CD8-positive, alpha-beta memory T cell (primary cell): ENCODE measurements at regions not wholly inside any gene's neighbourhood (a gene's known extent, or its start where the extent isn't known, plus 50 kb on each side); places are given as distances from the start of the nearest gene placed in this dataset.
"Not testable (repeated sequence)": the region's sequence is repeated elsewhere in the genome, so short reads cannot be mapped to it uniquely, and the experiment has no call there.

Source experiments
- CTCF ChIA-PET: fragments of 350-600 bp; sonication (Branson Sonifier 250); formaldehyde crosslinking; loops from one replicate; lab custom pipeline; 2021; ENCODE audit warnings: antibody characterized with exemption; lab: Charles Lee
- POLR2A ChIA-PET: fragments of 350-600 bp; sonication (Branson Sonifier 250); formaldehyde crosslinking; loops from one replicate; lab custom pipeline; 2021; ENCODE audit warnings: antibody characterized with exemption; lab: Charles Lee
- DNase-seq, 5 donors: peaks; one replicate each; pipeline versions ENCODE4 v3.0.0 to v3.0.0-alpha.2; 2020 to 2022; ENCODE audit warnings: mixed read lengths in 1 of 5
- H3K27ac ChIP-seq: one replicate; pipeline ENCODE4 v1.7.0; 2013; ENCODE audit warnings: low read depth, mild to moderate bottlenecking, low read length, moderate library complexity
- H3K27me3 ChIP-seq: 2 replicates; pipeline ENCODE4 v1.7.0; 2013; ENCODE audit warnings: low read length, mild to moderate bottlenecking; ENCODE audit not compliant: insufficient read depth, poor library complexity, severe bottlenecking
- H3K36me3 ChIP-seq: 2 replicates; pipeline ENCODE4 v1.7.0; 2013; ENCODE audit warnings: mild to moderate bottlenecking, low read length, moderate library complexity; ENCODE audit not compliant: insufficient read depth
- H3K4me1 ChIP-seq: 2 replicates; pipeline ENCODE4 v1.7.0; 2013; ENCODE audit warnings: mild to moderate bottlenecking, low read length, moderate library complexity; ENCODE audit not compliant: insufficient read depth
- H3K4me3 ChIP-seq: 2 replicates; pipeline ENCODE4 v1.7.0; 2013; ENCODE audit warnings: mild to moderate bottlenecking, low read length
- H3K9me3 ChIP-seq: 2 replicates; pipeline ENCODE4 v1.7.0; 2013; ENCODE audit warnings: mild to moderate bottlenecking, low read length
- H3K27ac Mint-ChIP-seq, 8 donors: one replicate each; pipeline ENCODE4 v1.8.0; 2020 to 2021; ENCODE audit warnings: mixed read lengths in 8 of 8, mild to moderate bottlenecking in 6 of 8, inconsistent platforms in 3 of 8, moderate library complexity in 3 of 8
- H3K27me3 Mint-ChIP-seq, 2 donors: one replicate each; pipeline ENCODE4 v1.8.0; 2020 to 2021; ENCODE audit warnings: mixed read lengths in 2 of 2, mild to moderate bottlenecking in 1 of 2, moderate library complexity in 1 of 2
- H3K36me3 Mint-ChIP-seq, 3 donors: one replicate each; pipeline ENCODE4 v1.8.0; 2020 to 2021; ENCODE audit warnings: mixed read lengths in 3 of 3, inconsistent platforms in 1 of 3, mild to moderate bottlenecking in 1 of 3
- H3K4me1 Mint-ChIP-seq, 3 donors: one replicate each; pipeline ENCODE4 v1.8.0; 2020 to 2021; ENCODE audit warnings: mixed read lengths in 3 of 3, inconsistent platforms in 1 of 3, mild to moderate bottlenecking in 1 of 3
- H3K4me3 Mint-ChIP-seq, 7 donors: one replicate each; pipeline ENCODE4 v1.8.0; 2020 to 2021; ENCODE audit warnings: mixed read lengths in 7 of 7, mild to moderate bottlenecking in 6 of 7, moderate library complexity in 4 of 7, inconsistent platforms in 2 of 7
- H3K9me3 Mint-ChIP-seq, 5 donors: one replicate each; pipeline ENCODE4 v1.8.0; 2020 to 2022; ENCODE audit warnings: mixed read lengths in 5 of 5, mild to moderate bottlenecking in 3 of 5, moderate library complexity in 2 of 5, inconsistent platforms in 1 of 5

DNA sequence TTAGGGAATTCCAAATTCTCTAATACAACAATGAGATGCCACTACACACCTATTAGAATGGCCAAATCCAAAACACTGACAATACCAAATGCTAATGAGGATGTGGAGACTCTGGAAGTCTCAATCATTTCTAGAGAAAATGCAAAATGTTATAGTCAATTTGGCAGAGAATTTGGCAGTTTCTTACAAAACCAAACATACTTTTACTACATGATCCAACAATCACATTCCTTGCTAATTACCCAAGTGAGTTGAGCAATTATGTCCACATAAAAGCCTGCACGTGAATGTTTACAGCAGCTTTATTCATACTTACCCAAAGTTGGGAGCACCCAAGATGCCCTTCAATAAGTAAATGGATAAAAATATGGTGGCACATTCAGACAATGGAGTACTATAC is 278.4 kb upstream of the TGFBR2 start:
- H3K4me1 ChIP-seq: peaks cover 16% of the 10 kb centered on the region
- H3K9me3 Mint-ChIP-seq, POLR2A ChIA-PET, H3K9me3 ChIP-seq, H3K4me3 Mint-ChIP-seq, H3K36me3 ChIP-seq, H3K27ac Mint-ChIP-seq, H3K4me3 ChIP-seq, H3K27me3 Mint-ChIP-seq, DNase-seq, CTCF ChIA-PET, H3K27ac ChIP-seq, H3K36me3 Mint-ChIP-seq, H3K27me3 ChIP-seq, H3K4me1 Mint-ChIP-seq: not testable (repeated sequence)

DNA sequence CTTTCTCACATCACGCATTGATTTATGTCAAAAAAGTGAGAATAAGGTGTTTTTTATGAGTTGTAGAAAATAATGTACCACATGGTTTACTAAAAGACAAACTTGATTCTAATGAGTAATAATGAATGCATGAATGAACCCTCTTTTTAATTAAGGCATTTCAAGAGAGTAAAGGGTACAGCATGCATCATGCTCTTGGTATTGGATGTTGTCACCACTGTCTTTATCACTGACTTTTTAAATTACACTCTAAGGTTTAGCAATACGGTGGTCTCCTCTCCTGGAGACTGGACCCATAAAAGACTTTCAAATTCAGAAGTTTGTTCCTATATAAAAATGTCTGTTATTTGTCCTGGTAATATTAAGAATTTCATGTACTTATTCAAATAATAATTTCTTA is 277.5 kb upstream of the TGFBR2 start:
- CTCF ChIA-PET, H3K4me3 Mint-ChIP-seq: not testable (repeated sequence)

DNA sequence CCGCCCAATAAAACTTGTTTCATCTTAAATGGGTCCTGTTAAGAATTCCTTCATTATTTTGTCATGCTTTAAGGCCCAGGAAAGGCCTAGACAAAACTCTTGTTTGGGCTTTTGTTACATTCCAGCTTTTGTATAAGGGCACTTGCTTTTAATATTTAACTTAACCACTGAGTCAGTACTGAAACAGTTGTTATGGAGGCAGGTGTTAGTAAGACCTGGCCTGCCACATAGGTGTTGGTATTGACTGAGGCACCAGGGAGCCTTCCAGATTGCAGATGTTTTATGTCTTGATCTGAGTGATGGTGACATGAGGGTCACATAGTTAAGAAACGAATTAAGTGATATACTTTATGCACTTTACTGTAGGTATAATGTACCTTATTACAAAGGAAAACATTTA is 274.9 kb upstream of the TGFBR2 start:
- Histone ChIP-seq H3K4me1 (peaks cover 19% of the 10 kb centered on the region), H3K4me3 (no peak overlapping the region), H3K36me3 (no peaks in the 10 kb centered on the region), H3K9me3 (no peaks in the 10 kb centered on the region), H3K27me3 (no peaks in the 10 kb centered on the region), H3K27ac (no peak overlapping the region)
- DNase-seq: no peak
- Mint-ChIP-seq H3K9me3 (no peaks in the 10 kb centered on the region), H3K27ac (no peak overlapping the region), H3K36me3 (no peaks in the 10 kb centered on the region), H3K4me1 (peaks cover 0 to 5% (median 3%) of the 10 kb centered on the region in 3 donors), H3K4me3 (no peak overlapping the region), H3K27me3 (peaks cover 0 to 3% of the 10 kb centered on the region in 2 donors)
- ChIA-PET CTCF (interaction anchor here (0.9 kb wide), 1 partner anchor 17 kb away, joined by 3 read pairs; no protein-coding TSS in a partner anchor), POLR2A (no interaction called here)

More for the DNA sequence above, 277.5 kb upstream of the TGFBR2 start:
- H3K27me3 ChIP-seq, H3K36me3 ChIP-seq, H3K9me3 Mint-ChIP-seq, H3K4me3 ChIP-seq, H3K36me3 Mint-ChIP-seq, H3K27ac ChIP-seq, H3K27me3 Mint-ChIP-seq, H3K27ac Mint-ChIP-seq, H3K9me3 ChIP-seq, H3K4me1 Mint-ChIP-seq, DNase-seq, POLR2A ChIA-PET: not testable (repeated sequence)
- H3K4me1 ChIP-seq: peaks cover 19% of the 10 kb centered on the region

DNA sequence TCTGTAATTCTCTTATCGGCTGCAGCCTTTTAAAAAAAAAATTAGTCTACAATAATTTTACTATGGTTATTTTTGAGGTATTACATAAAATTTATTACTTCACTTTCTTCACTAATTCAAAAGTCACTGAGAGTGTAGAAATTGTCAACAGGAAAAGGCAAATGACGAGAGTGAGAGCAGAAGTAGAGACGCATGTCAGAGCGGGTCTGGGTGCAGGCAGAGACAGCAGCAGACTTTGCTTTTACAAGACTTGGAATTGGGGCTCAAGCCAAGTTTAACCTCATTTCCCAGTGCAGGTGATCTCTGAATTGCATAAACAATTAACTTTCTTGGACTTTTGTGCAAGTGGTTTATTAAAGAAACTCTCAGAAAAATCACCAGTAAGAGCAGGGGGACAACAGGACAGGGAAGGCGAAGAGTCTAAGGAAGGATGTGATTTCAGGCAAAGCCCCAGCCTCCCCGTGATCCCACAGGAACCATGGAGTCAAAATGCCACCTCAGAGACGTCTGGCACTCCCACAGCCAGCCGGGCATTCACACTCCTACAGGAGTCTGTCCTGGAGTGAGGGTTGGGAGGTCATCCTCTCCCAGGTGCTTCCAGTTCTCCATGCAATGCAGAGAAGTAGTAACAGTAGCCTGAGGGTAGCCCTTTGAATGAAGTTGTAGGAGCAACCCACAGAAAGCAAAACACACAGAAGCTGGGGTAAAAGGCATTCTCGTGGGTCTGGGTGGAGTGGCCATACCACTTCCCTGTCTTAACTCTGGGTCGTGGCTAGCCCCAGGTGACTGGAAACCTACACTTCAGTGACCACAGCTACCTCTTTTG is 274.0 kb upstream of the TGFBR2 start:
- Histone ChIP-seq H3K4me3 (no peak overlapping the region), H3K27me3 (no peaks in the 10 kb centered on the region), H3K27ac (no peak overlapping the region), H3K36me3 (no peaks in the 10 kb centered on the region), H3K9me3 (no peaks in the 10 kb centered on the region), H3K4me1 (peaks cover 19% of the 10 kb centered on the region)
- Mint-ChIP-seq H3K27ac (peak overlapping the region in 1 of 8 donors; percentile 65), H3K27me3 (peaks cover 0 to 3% of the 10 kb centered on the region in 2 donors), H3K4me3 (peak overlapping the region in 1 of 7 donors; percentile 37), H3K9me3 (peaks cover 0 to 2% (median 0%) of the 10 kb centered on the region in 5 donors), H3K4me1 (peaks cover 0 to 5% (median 3%) of the 10 kb centered on the region in 3 donors), H3K36me3 (peaks cover 0 to 2% (median 0%) of the 10 kb centered on the region in 3 donors)
- DNase-seq: peak in 1 of 5 donors; percentile 66
- ChIA-PET POLR2A (no interaction called here), CTCF (no interaction called here)

GRCh38 chr3:30333143-30333542 is 273.3 kb upstream of the TGFBR2 start:
- ChIA-PET CTCF (no interaction called here), POLR2A (no interaction called here)
- Histone ChIP-seq H3K27ac (no peak overlapping the region), H3K4me1 (peaks cover 19% of the 10 kb centered on the region), H3K4me3 (no peak overlapping the region), H3K9me3 (no peaks in the 10 kb centered on the region), H3K27me3 (no peaks in the 10 kb centered on the region), H3K36me3 (no peaks in the 10 kb centered on the region)
- Mint-ChIP-seq H3K27me3 (peaks cover 0 to 3% of the 10 kb centered on the region in 2 donors), H3K27ac (peak overlapping the region in 1 of 8 donors; percentile 56), H3K36me3 (peaks cover 0 to 7% (median 0%) of the 10 kb centered on the region in 3 donors), H3K4me1 (peaks cover 0 to 5% (median 3%) of the 10 kb centered on the region in 3 donors), H3K4me3 (no peak overlapping the region), H3K9me3 (peaks cover 0 to 7% (median 3%) of the 10 kb centered on the region in 5 donors)
- no peak for DNase-seq

DNA sequence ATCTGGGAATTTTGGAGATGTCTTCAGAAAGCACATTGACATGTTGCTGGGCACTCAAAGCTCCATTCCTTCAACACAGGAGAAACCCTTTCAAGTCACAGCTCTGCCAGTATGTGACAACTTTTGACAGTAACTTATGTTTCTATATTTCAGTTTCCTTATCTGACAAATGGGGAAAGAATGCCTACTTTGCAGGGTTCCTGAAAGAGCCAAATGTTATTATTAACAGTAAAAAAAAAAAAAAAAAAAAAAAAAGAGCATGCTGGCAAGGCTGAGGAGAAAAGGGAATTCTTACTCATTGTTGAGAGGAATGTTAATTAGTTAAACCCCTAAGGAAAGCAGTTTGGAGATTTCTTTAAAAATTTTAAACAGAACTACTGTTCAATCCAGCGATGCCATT is 272.5 kb upstream of the TGFBR2 start:
- no peaks in the 10 kb centered on the region for H3K36me3 ChIP-seq
- Mint-ChIP-seq H3K36me3 (peaks cover 0 to 7% (median 0%) of the 10 kb centered on the region in 3 donors), H3K4me1 (peaks cover 0 to 5% (median 3%) of the 10 kb centered on the region in 3 donors), H3K27ac (no peak overlapping the region), H3K9me3 (peaks cover 0 to 7% (median 3%) of the 10 kb centered on the region in 5 donors), H3K27me3 (peaks cover 0 to 3% of the 10 kb centered on the region in 2 donors), H3K4me3 (no peak overlapping the region)
- ChIA-PET CTCF (no interaction called here), POLR2A (no interaction called here)
- H3K27me3 ChIP-seq: no peaks in the 10 kb centered on the region
- DNase-seq: no peak
- no peaks in the 10 kb centered on the region for H3K9me3 ChIP-seq
- H3K27ac ChIP-seq: no peak overlapping the region
- H3K4me3 ChIP-seq: no peak overlapping the region
- peaks cover 19% of the 10 kb centered on the region for H3K4me1 ChIP-seq

- Mint-ChIP-seq H3K4me3 (no peak overlapping the region), H3K9me3 (peaks cover 0 to 7% (median 3%) of the 10 kb centered on the region in 5 donors), H3K27ac (no peak overlapping the region), H3K27me3 (no peaks in the 10 kb centered on the region), H3K4me1 (peaks cover 0 to 2% (median 0%) of the 10 kb centered on the region in 3 donors), H3K36me3 (peaks cover 0 to 7% (median 0%) of the 10 kb centered on the region in 3 donors)
- H3K4me1 ChIP-seq: no peaks in the 10 kb centered on the region
- POLR2A ChIA-PET: no interaction called here
- no peak for DNase-seq
- CTCF ChIA-PET: no interaction called here
- no peak overlapping the region for H3K27ac ChIP-seq
- H3K4me3 ChIP-seq: no peak overlapping the region
- no peaks in the 10 kb centered on the region for H3K27me3 ChIP-seq
- no peaks in the 10 kb centered on the region for H3K9me3 ChIP-seq
- H3K36me3 ChIP-seq: no peaks in the 10 kb centered on the region
These were observed 265.9 kb upstream of the TGFBR2 start for GRCh38 chr3:30340500-30340899.

GRCh38 chr3:30341079-30341478 is 265.3 kb upstream of the TGFBR2 start:
- peaks cover 0 to 7% (median 0%) of the 10 kb centered on the region in 3 donors for H3K36me3 Mint-ChIP-seq
- Histone ChIP-seq H3K27me3 (no peaks in the 10 kb centered on the region), H3K4me1 (no peaks in the 10 kb centered on the region), H3K4me3 (no peak overlapping the region), H3K27ac (no peak overlapping the region), H3K9me3 (no peaks in the 10 kb centered on the region), H3K36me3 (no peaks in the 10 kb centered on the region)
- no peaks in the 10 kb centered on the region for H3K27me3 Mint-ChIP-seq
- ChIA-PET POLR2A (no interaction called here), CTCF (no interaction called here)
- no peak for DNase-seq
- peaks cover 0 to 7% (median 3%) of the 10 kb centered on the region in 5 donors for H3K9me3 Mint-ChIP-seq
- peaks cover 0 to 8% (median 3%) of the 10 kb centered on the region in 3 donors for H3K4me1 Mint-ChIP-seq
- H3K4me3 Mint-ChIP-seq: no peak overlapping the region
- H3K27ac Mint-ChIP-seq: no peak overlapping the region
